ENCODE measurements at regions not wholly inside any gene's neighbourhood (a gene's known extent, or its start where the extent isn't known, plus 50 kb on each side); places are given as distances from the start of the nearest gene placed in this dataset.

GRCh38 chr4:130603043-130603442 lies 1507.1 kb downstream of the C4orf33 start:
- intact Hi-C loops (cut with micrococcal nuclease) = no loop called here
- no peaks in the 10 kb centered on the region for H3K9me3 ChIP-seq (replicated peaks)
- H3K36me3 ChIP-seq = no peaks in the 10 kb centered on the region
- H3K4me3 ChIP-seq = no peak overlapping the region
- no peak for DNase-seq
- H3K27me3 ChIP-seq (ENCODE audit: low read depth) = no peaks in the 10 kb centered on the region
- no peak overlapping the region for H3K27ac ChIP-seq (replicated peaks)
- TF ChIP-seq CTCF (IDR thresholded peaks at IDR 0.05; ENCODE audit: borderline replicate concordance) = no peak
- H3K4me1 ChIP-seq = no peaks in the 10 kb centered on the region

GRCh38 chr4:130608121-130608520 lies 1512.2 kb downstream of the C4orf33 start:
- Histone ChIP-seq H3K4me1 (no peaks in the 10 kb centered on the region), H3K36me3 (no peaks in the 10 kb centered on the region), H3K27ac (replicated peaks) (no peak overlapping the region), H3K9me3 (replicated peaks) (no peaks in the 10 kb centered on the region), H3K4me3 (no peak overlapping the region), H3K27me3 (ENCODE audit: low read depth) (no peaks in the 10 kb centered on the region)
- TF ChIP-seq CTCF (IDR thresholded peaks at IDR 0.05; ENCODE audit: borderline replicate concordance) = no peak
- intact Hi-C loops (cut with micrococcal nuclease) = no loop called here
- DNase-seq = no peak

GRCh38 chr4:130628531-130628930 lies 1532.6 kb downstream of the C4orf33 start:
- no peaks in the 10 kb centered on the region for H3K27me3 ChIP-seq (ENCODE audit: low read depth)
- H3K27ac ChIP-seq (replicated peaks) = no peak overlapping the region
- TF ChIP-seq CTCF (IDR thresholded peaks at IDR 0.05; ENCODE audit: borderline replicate concordance) = no peak
- H3K4me1 ChIP-seq = no peaks in the 10 kb centered on the region
- intact Hi-C loops (cut with micrococcal nuclease) = no loop called here
- H3K36me3 ChIP-seq = no peaks in the 10 kb centered on the region
- DNase-seq = no peak
- H3K4me3 ChIP-seq = no peak overlapping the region
- H3K9me3 ChIP-seq (replicated peaks) = peaks cover 4% of the 10 kb centered on the region

- no peak for DNase-seq
- Histone ChIP-seq H3K27me3 (ENCODE audit: low read depth) (no peaks in the 10 kb centered on the region), H3K36me3 (no peaks in the 10 kb centered on the region), H3K4me3 (no peak overlapping the region), H3K4me1 (no peaks in the 10 kb centered on the region), H3K9me3 (replicated peaks) (peaks cover 4% of the 10 kb centered on the region), H3K27ac (replicated peaks) (no peak overlapping the region)
- intact Hi-C loops (cut with micrococcal nuclease) = no loop called here
- no peak for TF ChIP-seq CTCF (IDR thresholded peaks at IDR 0.05; ENCODE audit: borderline replicate concordance)
Observed at GRCh38 chr4:130632731-130633604, 1537.0 kb downstream of the C4orf33 start.

GRCh38 chr4:130636486-130636885 lies 1540.5 kb downstream of the C4orf33 start:
- Histone ChIP-seq H3K27me3 (ENCODE audit: low read depth) (no peaks in the 10 kb centered on the region), H3K4me3 (no peak overlapping the region), H3K4me1 (no peaks in the 10 kb centered on the region), H3K27ac (replicated peaks) (no peak overlapping the region), H3K36me3 (no peaks in the 10 kb centered on the region), H3K9me3 (replicated peaks) (peaks cover 4% of the 10 kb centered on the region)
- no peak for DNase-seq
- intact Hi-C loops (cut with micrococcal nuclease) = no loop called here
- TF ChIP-seq CTCF (IDR thresholded peaks at IDR 0.05; ENCODE audit: borderline replicate concordance) = no peak

All from left ventricle myocardium inferior (tissue), 1 donor.